Gastrocnemius medialis (tissue), 4 donors: ENCODE measurements at regions not wholly inside any gene's neighbourhood (a gene's known extent, or its start where the extent isn't known, plus 50 kb on each side); places are given as distances from the start of the nearest gene placed in this dataset.

Experiments
- ATAC-seq, 2 donors: fragments of 150-250 bp; one replicate each; pipeline ENCODE4 v1.9.1; 2016
- DNase-seq, 2 donors: peaks; one replicate each; pipeline ENCODE4 v3.0.0-alpha.2; 2019
- H3K27ac ChIP-seq, 4 donors: fragments of 200-600 bp; sonication (generic); 1 replicate in 1 of 4; 2 replicates in 3 of 4; pipeline ENCODE4 v1.5.1; 2016 to 2018; ENCODE audit warnings: mild to moderate bottlenecking in 2 of 4, moderate library complexity in 1 of 4
- H3K27me3 ChIP-seq, 3 donors: fragments of 200-600 bp; sonication (generic) in 2 of 3; 1 replicate in 1 of 3; 2 replicates in 2 of 3; pipeline versions ENCODE4 v1.5.1 to v1.6.0; 2016 to 2019; ENCODE audit warnings: mild to moderate bottlenecking in 1 of 3, moderate library complexity in 1 of 3
- H3K36me3 ChIP-seq, 2 donors: fragments of 200-600 bp; sonication (generic) in 1 of 2; one replicate each; pipeline ENCODE4 v1.5.1; 2017 to 2018
- H3K4me1 ChIP-seq, 2 donors: fragments of 200-600 bp; sonication (generic) in 1 of 2; one replicate each; pipeline ENCODE4 v1.5.1; 2016 to 2017; ENCODE audit warnings: mild to moderate bottlenecking in 2 of 2
- H3K4me3 ChIP-seq, 4 donors: fragments of 200-600 bp; sonication (generic) in 3 of 4; 1 replicate in 1 of 4; 2 replicates in 3 of 4; pipeline ENCODE4 v1.5.1; 2016 to 2019; ENCODE audit warnings: mild to moderate bottlenecking in 2 of 4
- H3K9me3 ChIP-seq, 3 donors: fragments of 200-600 bp; sonication (generic) in 2 of 3; 1 replicate in 1 of 3; 2 replicates in 2 of 3; pipeline ENCODE4 v1.5.1; 2016 to 2019
- CTCF ChIP-seq, 5 experiments: fragments of 450-650 bp in 3 of 5; fragments of 200-600 bp in 2 of 5; sonication (generic) in 2 of 5; IDR thresholded peaks in 4 of 5; conservative IDR thresholded peaks in 1 of 5; 1 replicate in 4 of 5; 2 replicates in 1 of 5; pipeline ENCODE4 v1.5.1; 2016 to 2019; ENCODE audit warnings: antibody characterized with exemption in 5 of 5, mild to moderate bottlenecking in 3 of 5, moderate library complexity in 3 of 5
- POLR2A ChIP-seq, 2 donors: fragments of 450-650 bp; IDR thresholded peaks; one replicate each; pipeline ENCODE4 v1.6.1; 2017; ENCODE audit warnings: antibody characterized with exemption in 2 of 2, mild to moderate bottlenecking in 2 of 2, moderate library complexity in 2 of 2
- in situ Hi-C, 4 donors: fragments of 200-750 bp; cut with MboI; loops; one replicate each; pipeline versions ENCODE4 v1.15.0 to v1.8.0; 2017; ENCODE audit warnings: low sequenced_read_pairs in 4 of 4
- intact Hi-C: fragments of 100-400 bp; cut with DNase I; formaldehyde crosslinking; loops from one replicate; pipeline ENCODE4 v1.15.1; 2023; ENCODE audit warnings: low total_unique reads

- no peak overlapping the region for H3K27ac ChIP-seq
- peaks cover 0 to 4% of the 10 kb centered on the region in 2 donors for H3K36me3 ChIP-seq
- no peaks in the 10 kb centered on the region for H3K9me3 ChIP-seq
- peaks cover 0 to 10% of the 10 kb centered on the region in 2 donors for H3K4me1 ChIP-seq
- in situ Hi-C loops (no loop called here), intact Hi-C loops (no loop called here)
- no peak for DNase-seq
- TF ChIP-seq CTCF (IDR thresholded peaks at IDR 0.05 in 4 of 5, conservative IDR thresholded peaks at IDR 0.05 in 1 of 5) (no peak), POLR2A (IDR thresholded peaks at IDR 0.05) (no peak)
- H3K27me3 ChIP-seq, result no peaks in the 10 kb centered on the region
- ATAC-seq, result no peak
- no peak overlapping the region for H3K4me3 ChIP-seq
Observed at GRCh38 chr15:62832231-62832630, 210.3 kb upstream of the TPM1 start.

GRCh38 chr15:62833646-62834045 lies 208.9 kb upstream of the TPM1 start:
- H3K9me3 ChIP-seq, result no peaks in the 10 kb centered on the region

GRCh38 chr15:62834686-62835329 lies 207.7 kb upstream of the TPM1 start:
- Histone ChIP-seq H3K27me3 (no peaks in the 10 kb centered on the region), H3K36me3 (peaks cover 0 to 14% of the 10 kb centered on the region in 2 donors), H3K9me3 (no peaks in the 10 kb centered on the region), H3K4me1 (peaks cover 0 to 10% of the 10 kb centered on the region in 2 donors), H3K27ac (peak overlapping the region in 1 of 4 donors; percentile 21), H3K4me3 (no peak overlapping the region)
- in situ Hi-C loops (no loop called here), intact Hi-C loops (no loop called here)
- no peak for ATAC-seq
- DNase-seq, result no peak
- no peak for TF ChIP-seq CTCF (IDR thresholded peaks at IDR 0.05 in 4 of 5, conservative IDR thresholded peaks at IDR 0.05 in 1 of 5)
- no peak for TF ChIP-seq POLR2A (IDR thresholded peaks at IDR 0.05)

More at GRCh38 chr15:62833646-62834045, 208.9 kb upstream of the TPM1 start:
- no peaks in the 10 kb centered on the region for H3K27me3 ChIP-seq
- no peak overlapping the region for H3K27ac ChIP-seq
- peaks cover 0 to 10% of the 10 kb centered on the region in 2 donors for H3K4me1 ChIP-seq
- TF ChIP-seq CTCF (IDR thresholded peaks at IDR 0.05 in 4 of 5, conservative IDR thresholded peaks at IDR 0.05 in 1 of 5) (no peak), POLR2A (IDR thresholded peaks at IDR 0.05) (no peak)
- no peak for DNase-seq
- ATAC-seq, result no peak
- intact Hi-C loops, result no loop called here
- no peak overlapping the region for H3K4me3 ChIP-seq
- in situ Hi-C loops, result no loop called here
- H3K36me3 ChIP-seq, result peaks cover 0 to 4% of the 10 kb centered on the region in 2 donors

DNA sequence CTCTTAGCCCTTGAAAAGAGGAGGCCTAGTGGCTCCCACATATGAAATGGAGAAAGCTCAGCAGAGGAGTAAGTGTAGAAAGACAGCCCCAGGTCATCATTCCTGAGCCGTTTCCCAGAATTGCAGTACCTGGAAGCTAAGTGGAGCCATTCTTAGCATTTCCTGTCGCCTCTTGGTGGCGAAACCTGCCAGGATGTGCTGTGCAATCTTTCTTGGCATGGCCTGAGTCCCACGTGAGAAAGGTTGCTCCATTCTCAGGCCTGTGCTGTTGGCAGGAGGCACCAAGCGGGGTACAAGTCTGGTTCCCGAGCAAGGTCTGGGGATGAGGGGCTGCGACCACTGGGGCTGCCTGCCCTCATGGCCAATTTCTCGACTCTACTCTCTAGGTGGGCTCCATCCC lies 207.2 kb upstream of the TPM1 start:
- TF ChIP-seq POLR2A (IDR thresholded peaks at IDR 0.05) (no peak), CTCF (IDR thresholded peaks at IDR 0.05 in 4 of 5, conservative IDR thresholded peaks at IDR 0.05 in 1 of 5) (no peak)
- intact Hi-C loops (no loop called here), in situ Hi-C loops (no loop called here)
- peak overlapping the region in 1 of 4 donors; percentile 21 for H3K27ac ChIP-seq
- DNase-seq (peak; percentile 16 to 64), ATAC-seq (peak; percentile 82 to 91)
- no peak overlapping the region for H3K4me3 ChIP-seq
- no peaks in the 10 kb centered on the region for H3K9me3 ChIP-seq
- peaks cover 0 to 19% of the 10 kb centered on the region in 2 donors for H3K36me3 ChIP-seq
- peaks cover 0 to 10% of the 10 kb centered on the region in 2 donors for H3K4me1 ChIP-seq
- no peaks in the 10 kb centered on the region for H3K27me3 ChIP-seq
